H9 (cell line): ENCODE measurements at regions not wholly inside any gene's neighbourhood (a gene's known extent, or its start where the extent isn't known, plus 50 kb on each side); places are given as distances from the start of the nearest gene placed in this dataset.

Experiments used
- DNase-seq: peaks from one replicate; pipeline ENCODE4 v3.0.0-alpha.2; 2017
- H2AFZ ChIP-seq: one replicate; pipeline ENCODE4 v1.6.1; 2013; ENCODE audit warnings: mild to moderate bottlenecking, low read length, control low read depth, moderate library complexity
- H2AK5ac ChIP-seq: 2 replicates; pipeline ENCODE4 v1.6.1; 2013; ENCODE audit warnings: low read length, control low read depth, mixed read lengths; ENCODE audit not compliant: insufficient read length
- H2BK120ac ChIP-seq: one replicate; pipeline ENCODE4 v1.6.1; 2013; ENCODE audit warnings: low read depth, mild to moderate bottlenecking, low read length, control low read depth, inconsistent platforms; ENCODE audit not compliant: poor library complexity, severe bottlenecking
- H2BK12ac ChIP-seq: 2 replicates; pipeline ENCODE4 v1.6.1; 2013; ENCODE audit warnings: low read length, control low read depth, mixed read lengths, low read depth; ENCODE audit not compliant: insufficient read length
- H2BK15ac ChIP-seq: 2 replicates; pipeline ENCODE4 v1.6.1; 2013; ENCODE audit warnings: low read depth, low read length, control low read depth
- H2BK20ac ChIP-seq: one replicate; pipeline ENCODE4 v1.6.1; 2013; ENCODE audit warnings: low read depth, mild to moderate bottlenecking, low read length, control low read depth, inconsistent platforms; ENCODE audit not compliant: poor library complexity, severe bottlenecking
- H2BK5ac ChIP-seq: 2 replicates; pipeline ENCODE4 v1.6.1; 2013; ENCODE audit warnings: low read length, control low read depth, mixed read lengths; ENCODE audit not compliant: insufficient read length
- H3K14ac ChIP-seq: 2 replicates; pipeline ENCODE4 v1.6.1; 2013; ENCODE audit warnings: low read length, control low read depth; ENCODE audit not compliant: insufficient read depth
- H3K18ac ChIP-seq: 2 replicates; pipeline ENCODE4 v1.6.1; 2013; ENCODE audit warnings: low read depth, mild to moderate bottlenecking, mixed read lengths, low read length, control low read depth; ENCODE audit not compliant: insufficient read length
- H3K23ac ChIP-seq: 2 replicates; pipeline ENCODE4 v1.6.1; 2013; ENCODE audit warnings: low read length, control low read depth, mixed read lengths, low read depth; ENCODE audit not compliant: insufficient read length
- H3K23me2 ChIP-seq: 2 replicates; pipeline ENCODE4 v1.6.1; 2013; ENCODE audit warnings: low read depth, mild to moderate bottlenecking, mixed read lengths, low read length, control low read depth; ENCODE audit not compliant: insufficient read length, poor library complexity, severe bottlenecking
- H3K27ac ChIP-seq: 2 replicates; pipeline ENCODE4 v1.5.1; 2013; ENCODE audit warnings: low read length, control low read depth, mixed read lengths, low read depth; ENCODE audit not compliant: insufficient read length
- H3K27me3 ChIP-seq: 2 replicates; pipeline ENCODE4 v1.6.1; 2013; ENCODE audit warnings: low read length, control low read depth, inconsistent platforms; ENCODE audit not compliant: insufficient read depth
- H3K4ac ChIP-seq: 2 replicates; pipeline ENCODE4 v1.6.1; 2013; ENCODE audit warnings: low read depth, mild to moderate bottlenecking, control low read depth, inconsistent platforms, low read length, moderate library complexity
- H3K4me1 ChIP-seq: 2 replicates; pipeline ENCODE4 v1.6.1; 2013; ENCODE audit warnings: low read length, control low read depth, inconsistent platforms; ENCODE audit not compliant: insufficient read depth
- H3K4me2 ChIP-seq: 2 replicates; pipeline ENCODE4 v1.6.1; 2013; ENCODE audit warnings: low read length, control low read depth, mixed read lengths; ENCODE audit not compliant: insufficient read length, insufficient read depth
- H3K56ac ChIP-seq: 2 replicates; pipeline ENCODE4 v1.6.1; 2013; ENCODE audit warnings: low read depth, mild to moderate bottlenecking, mixed read lengths, low read length, control low read depth; ENCODE audit not compliant: insufficient read length
- H3K79me1 ChIP-seq: 2 replicates; pipeline ENCODE4 v1.6.1; 2013; ENCODE audit warnings: low read depth, mild to moderate bottlenecking, moderate library complexity, low read length, control low read depth, inconsistent platforms; ENCODE audit not compliant: insufficient read depth, poor library complexity, severe bottlenecking
- H3K79me2 ChIP-seq: 2 replicates; pipeline ENCODE4 v1.6.1; 2013; ENCODE audit warnings: low read length, control low read depth, inconsistent platforms; ENCODE audit not compliant: insufficient read depth
- H3K9ac ChIP-seq: 2 replicates; pipeline ENCODE4 v1.6.1; 2013; ENCODE audit warnings: low read length, control low read depth, mixed read lengths; ENCODE audit not compliant: insufficient read length; ENCODE audit errors: extremely low read depth
- H3K9me3 ChIP-seq: one replicate; pipeline ENCODE4 v1.6.1; 2013; ENCODE audit warnings: low read depth, low read length, inconsistent platforms; ENCODE audit not compliant: control insufficient read depth
- H3T11ph ChIP-seq: one replicate; pipeline ENCODE4 v1.6.1; 2013; ENCODE audit warnings: mild to moderate bottlenecking, low read length, control low read depth, inconsistent platforms
- H4K20me1 ChIP-seq: one replicate; pipeline ENCODE4 v1.6.1; 2013; ENCODE audit not compliant: control insufficient read depth, insufficient read length, insufficient read depth
- H4K5ac ChIP-seq: 2 replicates; pipeline ENCODE4 v1.6.1; 2013; ENCODE audit warnings: low read depth, mild to moderate bottlenecking, mixed read lengths, low read length, control low read depth; ENCODE audit not compliant: insufficient read length
- H4K8ac ChIP-seq: replicated peaks from 2 replicates; pipeline ENCODE4 v1.6.1; 2013; ENCODE audit warnings: low read length, control low read depth, mixed read lengths, low read depth; ENCODE audit not compliant: insufficient read length
- H4K91ac ChIP-seq: 2 replicates; pipeline ENCODE4 v1.6.1; 2013; ENCODE audit warnings: low read depth, mild to moderate bottlenecking, moderate library complexity, mixed read lengths, low read length, control low read depth; ENCODE audit not compliant: insufficient read length
- H3K27ac Mint-ChIP-seq, 3 experiments: 2 replicates in 2 of 3; 3 replicates in 1 of 3; pipeline ENCODE4 v1.8.0; 2020 to 2021; ENCODE audit warnings: mixed read lengths in 3 of 3, mild to moderate bottlenecking in 1 of 3, moderate library complexity in 1 of 3
- H3K27me3 Mint-ChIP-seq: 2 replicates; pipeline ENCODE4 v1.8.0; 2021; ENCODE audit warnings: low read depth, mild to moderate bottlenecking, moderate library complexity, mixed read lengths
- H3K36me3 Mint-ChIP-seq, 3 experiments: 2 replicates in 2 of 3; 3 replicates in 1 of 3; pipeline ENCODE4 v1.8.0; 2020 to 2021; ENCODE audit warnings: low read depth in 3 of 3, mixed read lengths in 3 of 3; ENCODE audit not compliant: insufficient read depth in 1 of 3
- H3K4me1 Mint-ChIP-seq, 2 experiments: 2 replicates each; pipeline ENCODE4 v1.8.0; 2020; ENCODE audit warnings: mixed read lengths in 2 of 2
- H3K4me3 Mint-ChIP-seq, 2 experiments: 2 replicates in 1 of 2; 3 replicates in 1 of 2; pipeline ENCODE4 v1.8.0; 2020 to 2021; ENCODE audit warnings: mild to moderate bottlenecking in 2 of 2, mixed read lengths in 2 of 2, moderate library complexity in 1 of 2
- H3K9me3 Mint-ChIP-seq, 2 experiments: 2 replicates in 1 of 2; 3 replicates in 1 of 2; pipeline ENCODE4 v1.8.0; 2020; ENCODE audit warnings: mild to moderate bottlenecking in 2 of 2, mixed read lengths in 2 of 2, moderate library complexity in 1 of 2
- WGBS: extraction: QIAGEN DNeasy Blood & Tissue Kit; methylation state at CpG from one replicate; pipeline ENCODE4 v1.1.7; 2013; ENCODE audit warnings: missing lambda C conversion rate, low lambda C conversion rate, mixed read lengths; ENCODE audit not compliant: insufficient read length; ENCODE audit errors: extremely low coverage; 5-methylcytosine and 5-hydroxymethylcytosine counted together
- TF ChIP-seq, protein P1 (sequence below): fragments of 200-600 bp; sonication (generic); conservative IDR thresholded peaks from 3 replicates; pipeline ENCODE4 v1.8.0; 2021; ENCODE audit warnings: antibody characterized with exemption, mild to moderate bottlenecking

DNA sequence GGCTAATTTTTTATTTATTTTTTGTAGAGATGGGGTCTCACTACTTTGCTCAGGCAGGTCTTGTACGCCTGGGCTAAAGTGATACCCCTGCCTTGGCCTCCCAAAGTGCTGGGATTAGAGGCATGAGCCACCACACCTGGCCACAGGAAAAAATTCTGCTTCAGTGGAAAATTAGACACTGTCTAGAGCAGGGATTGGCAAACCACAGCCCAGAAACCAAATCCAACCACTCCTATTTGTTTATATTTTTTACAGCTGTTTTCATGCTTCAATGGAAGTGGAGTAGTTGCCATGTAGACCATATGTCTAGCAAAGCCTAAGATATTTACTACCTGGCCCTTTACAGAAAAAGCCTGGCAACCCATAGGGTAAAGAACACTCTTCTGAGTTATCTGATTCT, 123.7 kb upstream of the MRI1 start:
- no peaks in the 10 kb centered on the region for H3K79me2 ChIP-seq
- H3K23me2 ChIP-seq: no peaks in the 10 kb centered on the region
- no peak overlapping the region for H2BK20ac ChIP-seq
- H4K91ac ChIP-seq: no peak overlapping the region
- Mint-ChIP-seq H3K4me3 (no peak overlapping the region), H3K4me1 (no peaks in the 10 kb centered on the region), H3K27ac (no peak overlapping the region), H3K9me3 (peaks cover 8 to 15% of the 10 kb centered on the region in 2 experiments), H3K27me3 (peaks cover 6% of the 10 kb centered on the region), H3K36me3 (peaks cover 4 to 6% (median 5%) of the 10 kb centered on the region in 3 experiments; a peak in 4 of 7 replicates)
- H4K20me1 ChIP-seq: no peaks in the 10 kb centered on the region
- H2BK15ac ChIP-seq: no peak overlapping the region
- H2BK5ac ChIP-seq: no peak overlapping the region
- no peak overlapping the region for H2AK5ac ChIP-seq
- no CpG with 5 or more reads among the region's 1 CpG for WGBS
- TF ChIP-seq, protein P1, sequence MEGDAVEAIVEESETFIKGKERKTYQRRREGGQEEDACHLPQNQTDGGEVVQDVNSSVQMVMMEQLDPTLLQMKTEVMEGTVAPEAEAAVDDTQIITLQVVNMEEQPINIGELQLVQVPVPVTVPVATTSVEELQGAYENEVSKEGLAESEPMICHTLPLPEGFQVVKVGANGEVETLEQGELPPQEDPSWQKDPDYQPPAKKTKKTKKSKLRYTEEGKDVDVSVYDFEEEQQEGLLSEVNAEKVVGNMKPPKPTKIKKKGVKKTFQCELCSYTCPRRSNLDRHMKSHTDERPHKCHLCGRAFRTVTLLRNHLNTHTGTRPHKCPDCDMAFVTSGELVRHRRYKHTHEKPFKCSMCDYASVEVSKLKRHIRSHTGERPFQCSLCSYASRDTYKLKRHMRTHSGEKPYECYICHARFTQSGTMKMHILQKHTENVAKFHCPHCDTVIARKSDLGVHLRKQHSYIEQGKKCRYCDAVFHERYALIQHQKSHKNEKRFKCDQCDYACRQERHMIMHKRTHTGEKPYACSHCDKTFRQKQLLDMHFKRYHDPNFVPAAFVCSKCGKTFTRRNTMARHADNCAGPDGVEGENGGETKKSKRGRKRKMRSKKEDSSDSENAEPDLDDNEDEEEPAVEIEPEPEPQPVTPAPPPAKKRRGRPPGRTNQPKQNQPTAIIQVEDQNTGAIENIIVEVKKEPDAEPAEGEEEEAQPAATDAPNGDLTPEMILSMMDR: no peak
- H3K4me2 ChIP-seq: no peak overlapping the region
- H2AFZ ChIP-seq: no peak overlapping the region
- no peaks in the 10 kb centered on the region for H3K27me3 ChIP-seq
- no peak overlapping the region for H3K4ac ChIP-seq
- H3K79me1 ChIP-seq: no peaks in the 10 kb centered on the region
- H4K5ac ChIP-seq: no peak overlapping the region
- no peak for DNase-seq
- H2BK12ac ChIP-seq: no peak overlapping the region
- no peak overlapping the region for H3K9ac ChIP-seq
- no peaks in the 10 kb centered on the region for H3K9me3 ChIP-seq
- no peak overlapping the region for H3T11ph ChIP-seq
- no peak overlapping the region for H4K8ac ChIP-seq
- H3K23ac ChIP-seq: no peak overlapping the region
- no peak overlapping the region for H3K56ac ChIP-seq
- H3K18ac ChIP-seq: no peak overlapping the region
- no peak overlapping the region for H3K14ac ChIP-seq
- H2BK120ac ChIP-seq: no peak overlapping the region
- no peaks in the 10 kb centered on the region for H3K4me1 ChIP-seq
- H3K27ac ChIP-seq: no peak overlapping the region
